DMS79 treated with DMSO at 0.1 percent for 48 hours (cell line): ENCODE measurements at regions not wholly inside any gene's neighbourhood (a gene's known extent, or its start where the extent isn't known, plus 50 kb on each side); places are given as distances from the start of the nearest gene placed in this dataset.

Experiments used
- DNase-seq: peaks from one replicate; lab custom pipeline; 2025; lab: John Stamatoyannopoulos, UW

- no peak for DNase-seq
Measured at GRCh38 chr20:58091810-58092209, 136.6 kb downstream of the ANKRD60 start.

DNA sequence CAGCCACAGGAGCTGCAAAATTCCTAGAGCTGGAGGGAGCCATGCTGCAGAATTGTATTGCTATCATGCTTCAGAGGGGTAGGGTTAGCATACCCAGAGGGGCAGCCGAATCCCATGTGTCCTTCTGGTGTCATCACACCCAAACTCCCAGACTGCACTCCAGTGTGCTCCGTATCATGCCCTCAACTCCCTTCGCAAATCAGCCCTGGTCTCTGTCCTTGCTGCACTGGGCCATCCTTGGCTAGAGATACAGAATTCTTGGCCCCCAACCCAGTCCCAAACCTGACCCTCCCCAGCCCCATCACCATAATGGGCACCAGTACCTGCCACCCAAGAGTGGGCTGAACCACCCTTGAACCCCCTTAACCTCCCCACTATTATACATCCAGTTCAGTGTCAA lies 138.3 kb downstream of the ANKRD60 start:
- DNase-seq, result no peak

GRCh38 chr20:58088625-58089024 lies 139.8 kb downstream of the ANKRD60 start:
- no peak for DNase-seq

GRCh38 chr20:58088105-58088504 lies 140.3 kb downstream of the ANKRD60 start:
- DNase-seq, result no peak

DNA sequence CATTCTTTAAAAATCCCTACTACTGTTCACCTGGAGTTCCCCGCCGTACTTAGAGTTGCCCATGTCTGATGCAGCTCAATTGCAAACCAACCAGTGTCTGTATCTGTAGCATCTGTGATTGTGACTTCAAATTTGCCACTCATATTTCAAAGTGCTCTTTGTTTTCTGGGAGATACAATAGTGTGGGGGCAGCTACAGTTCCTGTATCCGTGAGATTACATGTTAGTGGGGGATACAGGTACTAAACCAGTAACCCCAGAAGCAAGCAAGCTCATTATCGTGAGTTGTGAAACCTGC lies 140.9 kb downstream of the ANKRD60 start:
- DNase-seq, result no peak

GRCh38 chr20:58086763-58087561 lies 141.5 kb downstream of the ANKRD60 start:
- DNase-seq, result peak; percentile 5

DNA sequence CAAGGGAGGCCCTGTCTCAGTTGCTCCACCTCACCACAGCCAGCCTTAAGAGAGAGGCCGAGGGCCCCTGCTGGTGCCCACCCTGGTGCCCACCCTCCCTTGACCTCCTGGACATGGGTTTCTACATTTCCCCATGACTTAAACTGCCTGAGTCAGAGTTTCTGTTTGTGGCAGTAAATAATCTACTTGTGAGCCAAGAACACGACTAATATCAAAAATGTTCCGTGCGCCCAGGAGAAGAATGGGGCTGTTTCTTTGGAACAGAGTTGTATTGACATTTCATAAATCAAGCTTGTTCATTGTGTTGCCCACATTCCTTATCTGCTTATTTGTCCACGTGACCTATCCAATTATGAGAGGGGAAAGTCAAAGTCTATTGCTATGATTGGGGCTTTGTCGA lies 143.5 kb downstream of the ANKRD60 start:
- DNase-seq, result no peak

DNA sequence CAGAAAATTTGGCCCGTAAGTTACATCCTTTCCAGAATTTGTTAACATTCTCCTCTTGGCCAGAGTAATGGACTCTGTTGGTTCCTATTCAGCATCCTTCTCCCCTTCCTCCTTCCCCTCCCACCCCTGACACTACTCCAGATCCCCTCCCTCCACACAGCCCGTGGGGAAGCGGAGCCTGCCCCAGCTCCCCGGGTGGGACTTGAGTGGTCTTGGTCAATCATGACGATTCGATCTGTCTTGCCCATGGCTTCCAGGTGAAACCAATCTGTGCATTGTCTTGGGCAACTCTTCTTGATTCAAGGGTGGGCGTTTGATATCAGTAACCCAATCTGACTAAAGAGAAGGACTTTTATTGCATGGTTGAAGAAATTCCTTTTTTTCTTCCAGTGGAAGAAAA lies 143.9 kb downstream of the ANKRD60 start:
- DNase-seq, result no peak

GRCh38 chr20:58081846-58082245 lies 146.6 kb downstream of the ANKRD60 start:
- no peak for DNase-seq

DNA sequence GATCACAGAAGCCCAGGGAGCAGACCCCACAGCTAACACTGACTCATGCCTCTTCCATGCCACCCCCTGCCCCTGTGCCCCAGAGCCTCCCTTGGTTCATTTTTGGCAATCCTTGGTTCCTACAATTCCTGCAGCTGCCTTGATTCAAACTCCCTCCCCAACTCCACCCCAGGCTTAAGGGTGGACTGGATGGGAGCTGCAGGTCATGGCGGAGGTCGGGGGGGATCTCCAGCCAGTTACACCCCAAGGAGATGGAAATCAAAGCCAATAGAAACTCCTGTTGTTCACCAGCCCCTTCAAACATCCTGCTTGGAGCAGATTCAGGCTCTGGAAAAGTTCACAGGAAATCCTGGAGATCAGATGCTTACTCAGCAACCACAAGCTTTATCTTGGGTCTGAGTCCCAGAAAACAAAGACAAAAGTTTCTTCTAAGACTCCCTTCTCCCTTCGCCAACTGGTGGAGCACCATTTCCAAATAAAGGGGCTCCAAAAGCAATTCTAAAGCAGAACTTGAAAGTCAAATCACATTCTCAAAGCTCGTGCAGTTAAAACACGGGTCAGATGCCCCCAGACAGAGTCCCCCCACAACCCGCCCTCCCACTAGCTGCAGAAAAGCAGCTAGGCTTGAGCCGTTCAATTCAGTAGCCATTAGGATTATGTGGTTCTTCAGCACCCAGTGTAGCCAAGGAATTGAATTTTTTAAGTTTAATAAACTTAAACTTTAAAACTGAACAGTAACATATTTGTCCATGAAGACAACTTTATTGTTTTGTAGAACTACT lies 149.5 kb downstream of the ANKRD60 start:
- DNase-seq, result no peak

GRCh38 chr20:58077282-58077681 lies 151.2 kb downstream of the ANKRD60 start:
- no peak for DNase-seq

DNA sequence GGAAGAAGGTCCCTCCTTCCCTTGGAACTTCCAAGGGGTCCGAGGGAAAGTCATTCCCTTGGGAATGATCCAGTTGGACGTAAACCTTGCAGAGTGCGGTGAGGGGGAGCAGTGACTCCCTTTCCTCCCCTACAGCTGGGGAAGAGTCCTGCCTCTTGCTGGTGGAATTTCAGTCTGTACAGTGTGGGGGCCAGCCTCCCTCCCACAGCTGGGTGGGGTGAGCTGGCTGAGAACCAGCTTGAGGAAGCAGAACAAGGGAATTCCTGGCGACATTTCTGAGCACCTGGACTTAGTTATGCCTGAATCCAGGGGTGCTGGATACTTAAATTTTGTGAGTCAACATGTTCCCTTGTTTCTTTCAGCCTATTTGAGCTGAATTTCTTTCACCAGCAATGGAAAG lies 152.0 kb downstream of the ANKRD60 start:
- no peak for DNase-seq

DNA sequence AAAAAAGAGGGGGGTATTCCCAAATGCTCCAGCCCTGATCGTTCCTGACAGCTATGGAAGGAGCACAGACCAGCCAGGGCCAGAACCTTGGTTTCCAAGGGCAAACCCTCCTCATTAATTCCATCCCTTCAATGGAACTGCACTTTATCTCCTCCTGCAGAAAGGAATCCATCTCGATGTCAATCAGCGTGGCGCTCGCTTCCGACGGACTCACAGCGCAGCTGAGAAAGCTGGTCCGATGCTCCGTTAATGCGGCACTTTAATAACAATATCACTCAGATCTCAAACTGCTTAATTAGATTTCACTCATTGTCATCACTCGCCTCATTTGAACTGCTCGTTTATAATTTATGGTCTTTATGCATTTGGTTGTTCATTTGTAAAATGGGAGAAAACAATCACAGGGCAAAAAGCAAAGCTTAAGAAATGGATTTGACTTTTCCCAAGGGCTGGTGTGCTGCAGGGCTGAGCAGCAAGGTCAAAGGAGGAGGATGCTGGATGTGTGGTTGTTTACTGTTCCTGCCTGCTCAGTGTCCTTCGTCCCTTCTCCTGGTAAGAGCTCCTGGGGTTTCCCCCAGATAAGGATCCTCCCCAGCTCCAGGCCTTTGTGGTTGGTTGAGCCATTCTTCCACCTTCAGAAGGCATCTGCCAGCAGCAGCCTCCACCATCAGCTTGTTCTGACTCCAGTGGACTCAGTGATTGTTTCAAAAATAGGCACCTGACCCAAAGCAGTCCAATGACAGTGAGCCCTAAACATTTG lies 152.7 kb downstream of the ANKRD60 start:
- no peak for DNase-seq

DNA sequence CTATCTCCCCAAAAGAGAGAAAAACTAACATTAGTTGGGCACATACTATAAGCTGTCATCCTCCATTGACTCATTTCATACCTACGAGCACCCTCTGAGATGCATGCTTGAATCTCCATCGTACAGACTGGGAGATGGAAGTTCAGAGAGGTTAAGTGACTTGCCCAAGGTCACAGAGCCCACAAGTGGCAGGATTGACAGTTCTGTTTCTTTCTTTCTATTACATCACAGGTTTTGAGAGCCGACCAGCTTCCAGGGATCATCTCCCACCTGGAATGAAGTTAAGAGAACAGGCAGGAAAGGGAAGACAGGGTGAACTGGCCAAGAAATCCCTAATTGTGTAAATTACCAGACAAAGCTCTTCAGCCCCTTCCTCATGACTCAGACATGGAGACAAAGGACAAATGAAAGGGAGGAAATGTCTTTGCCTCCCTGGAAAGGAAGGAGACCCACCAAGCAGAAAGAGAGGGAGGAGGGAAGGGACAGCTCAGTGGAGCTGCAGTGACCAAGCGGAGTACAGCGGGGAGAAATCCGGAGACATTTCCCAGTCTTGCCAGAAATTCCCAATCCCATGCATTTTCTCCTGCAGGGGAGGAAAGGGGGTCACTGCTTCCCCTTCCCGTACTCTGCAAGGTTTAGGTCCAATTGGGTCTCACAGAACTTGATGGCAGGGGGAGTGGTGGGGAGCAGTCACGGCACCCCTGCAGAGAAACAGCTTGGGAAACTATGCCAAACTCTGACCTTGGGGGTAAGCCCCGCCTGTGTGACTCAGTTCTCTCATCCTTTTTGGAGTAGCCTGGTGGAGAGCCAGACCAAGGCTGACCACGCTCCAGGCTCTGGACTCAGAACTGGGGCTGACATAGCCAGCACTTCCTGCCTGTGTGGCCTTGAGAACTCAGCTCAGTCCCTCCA lies 154.3 kb downstream of the ANKRD60 start:
- no peak for DNase-seq

GRCh38 chr20:58072695-58073671 lies 155.5 kb downstream of the ANKRD60 start:
- no peak for DNase-seq

DNA sequence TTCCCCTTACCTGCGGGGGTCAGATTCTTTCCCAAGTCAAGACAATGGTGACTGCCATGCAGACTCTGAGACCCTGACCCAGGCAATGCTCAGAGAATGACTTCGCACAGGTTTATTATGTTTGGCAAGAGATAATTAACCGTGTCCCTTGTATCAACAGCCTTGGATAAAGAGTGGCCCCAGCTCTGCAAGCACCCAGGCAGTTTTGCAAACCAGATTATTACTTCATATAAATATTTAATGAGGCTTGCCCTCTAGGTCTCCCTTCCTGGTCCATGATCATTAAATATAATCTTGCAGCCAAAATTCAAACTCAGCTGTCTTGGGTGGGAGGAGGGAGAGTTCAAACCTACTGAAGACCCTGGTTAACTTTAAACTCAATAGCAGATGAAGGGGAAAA lies 156.5 kb downstream of the ANKRD60 start:
- no peak for DNase-seq

DNA sequence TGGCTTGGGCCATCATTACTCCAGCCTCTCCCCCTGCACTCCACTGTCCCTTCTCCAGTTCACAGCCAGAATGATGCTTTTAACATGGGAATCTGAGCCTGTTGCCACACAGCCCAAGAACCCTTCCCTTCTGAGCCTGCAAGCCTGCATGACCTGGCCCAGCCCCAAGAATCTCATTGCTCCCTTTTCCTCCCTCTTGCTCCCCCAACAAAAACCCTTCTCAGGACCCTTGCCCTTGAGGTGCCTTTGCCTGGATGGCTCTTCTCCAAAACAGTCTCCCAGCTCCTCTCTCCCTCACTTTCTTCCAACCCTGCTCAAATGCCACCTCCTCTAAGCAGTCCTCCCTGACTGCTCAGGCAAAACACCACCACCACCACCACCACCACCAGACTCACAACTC lies 157.2 kb downstream of the ANKRD60 start:
- no peak for DNase-seq

GRCh38 chr20:58070664-58071196 lies 157.7 kb downstream of the ANKRD60 start:
- no peak for DNase-seq

GRCh38 chr20:58069796-58070663 lies 158.4 kb downstream of the ANKRD60 start:
- no peak for DNase-seq
